ENCODE measurements at regions not wholly inside any gene's neighbourhood (a gene's known extent, or its start where the extent isn't known, plus 50 kb on each side); places are given as distances from the start of the nearest gene placed in this dataset.

GRCh38 chr14:22333422-22334274 is 255.4 kb downstream of the DAD1 start (continued):
- TF ChIP-seq DDIT3 (CRISPR knock-in tag; IDR thresholded peaks at IDR 0.05): no peak
- no peak for TF ChIP-seq ZSCAN31 (CRISPR knock-in tag; IDR thresholded peaks at IDR 0.05; ENCODE audit: low read depth)
- TF ChIP-seq SNRNP70 (IDR thresholded peaks at IDR 0.05; ENCODE audit: low read depth, low read length): no peak
- no peak for TF ChIP-seq SIN3A (IDR thresholded peaks at IDR 0.05; ENCODE audit: borderline replicate concordance, low read depth, low read length)
- no peak for TF ChIP-seq ZNF563 (CRISPR knock-in tag; IDR thresholded peaks at IDR 0.05)
- TF ChIP-seq ZUFSP (CRISPR knock-in tag; IDR thresholded peaks at IDR 0.05; ENCODE audit: borderline replicate concordance): no peak
- no peak for TF ChIP-seq ZNF570 (CRISPR knock-in tag; IDR thresholded peaks at IDR 0.05; ENCODE audit: borderline replicate concordance)
- no peak for TF ChIP-seq ZNF724P (CRISPR knock-in tag; IDR thresholded peaks at IDR 0.05; ENCODE audit: borderline replicate concordance)
- TF ChIP-seq CREB3 (CRISPR knock-in tag; IDR thresholded peaks at IDR 0.05): no peak
- no peak for TF ChIP-seq RAD21 (CRISPR knock-in tag; IDR thresholded peaks at IDR 0.05)
- TF ChIP-seq ZNF552 (CRISPR knock-in tag; IDR thresholded peaks at IDR 0.05; ENCODE audit: borderline replicate concordance): no peak
- no peak for TF ChIP-seq ZNF451 (CRISPR knock-in tag; IDR thresholded peaks at IDR 0.05)
- no peak for TF ChIP-seq ZNF3 (CRISPR knock-in tag; IDR thresholded peaks at IDR 0.05)
- TF ChIP-seq ZNF772 (CRISPR knock-in tag; IDR thresholded peaks at IDR 0.05): no peak
- TF ChIP-seq ZNF136 (CRISPR knock-in tag; IDR thresholded peaks at IDR 0.05; ENCODE audit: low read depth): no peak
- no peak for TF ChIP-seq ZFAT (CRISPR knock-in tag; conservative IDR thresholded peaks at IDR 0.05)
- no peak for TF ChIP-seq DR1 (CRISPR knock-in tag; IDR thresholded peaks at IDR 0.05)
- TF ChIP-seq HNRNPK (IDR thresholded peaks at IDR 0.05; ENCODE audit: low read depth, low read length, poor library complexity, severe bottlenecking): no peak
- TF ChIP-seq NFE2L1 (CRISPR knock-in tag; IDR thresholded peaks at IDR 0.05; ENCODE audit: borderline replicate concordance): no peak
- TF ChIP-seq PLSCR1 (CRISPR knock-in tag; IDR thresholded peaks at IDR 0.05; ENCODE audit: borderline replicate concordance): no peak
- no peak for TF ChIP-seq ZNF784 (CRISPR knock-in tag; IDR thresholded peaks at IDR 0.05; ENCODE audit: borderline replicate concordance)

All from HepG2 (cell line).